Thymus (tissue), 11 donors: ENCODE measurements at regions not wholly inside any gene's neighbourhood (a gene's known extent, or its start where the extent isn't known, plus 50 kb on each side); places are given as distances from the start of the nearest gene placed in this dataset.
"Not testable (repeated sequence)": the region's sequence is repeated elsewhere in the genome, so short reads cannot be mapped to it uniquely, and the experiment has no call there.

Experiments used
- DNase-seq, 9 donors: peaks; one replicate each; pipeline ENCODE4 v3.0.0-alpha.2; 2013; ENCODE audit warnings: low spot score in 9 of 9, low read depth in 6 of 9, missing footprints in 1 of 9
- H3K27ac ChIP-seq, 2 donors: one replicate each; pipeline ENCODE4 v1.5.1; 2013; ENCODE audit warnings: control low read depth in 1 of 2, low read depth in 1 of 2, low read length in 1 of 2, mild to moderate bottlenecking in 1 of 2, moderate library complexity in 1 of 2
- H3K27me3 ChIP-seq, 2 donors: one replicate each; pipeline ENCODE4 v1.5.1; 2013; ENCODE audit warnings: low read length in 1 of 2; ENCODE audit not compliant: control insufficient read depth in 2 of 2, insufficient read depth in 1 of 2
- H3K36me3 ChIP-seq, 2 donors: one replicate each; pipeline ENCODE4 v1.5.1; 2013; ENCODE audit warnings: low read length in 1 of 2, mild to moderate bottlenecking in 1 of 2, moderate library complexity in 1 of 2; ENCODE audit not compliant: control insufficient read depth in 2 of 2, insufficient read depth in 2 of 2
- H3K4me1 ChIP-seq, 2 donors: one replicate each; pipeline ENCODE4 v1.5.1; 2013; ENCODE audit warnings: low read length in 2 of 2; ENCODE audit not compliant: control insufficient read depth in 2 of 2, insufficient read depth in 2 of 2
- H3K4me3 ChIP-seq, 2 donors: one replicate each; pipeline ENCODE4 v1.5.1; 2013; ENCODE audit warnings: low read length in 2 of 2, control low read depth in 1 of 2, mild to moderate bottlenecking in 1 of 2
- H3K9me3 ChIP-seq, 2 donors: one replicate each; pipeline ENCODE4 v1.5.1; 2013; ENCODE audit warnings: low read length in 1 of 2, mild to moderate bottlenecking in 1 of 2; ENCODE audit not compliant: control insufficient read depth in 2 of 2, insufficient read depth in 1 of 2
- WGBS: extraction: QIAGEN DNeasy Blood & Tissue Kit; methylation state at CpG from one replicate; pipeline ENCODE4 v1.1.7; 2013; 5-methylcytosine and 5-hydroxymethylcytosine counted together
- donor health status: healthy.

DNA sequence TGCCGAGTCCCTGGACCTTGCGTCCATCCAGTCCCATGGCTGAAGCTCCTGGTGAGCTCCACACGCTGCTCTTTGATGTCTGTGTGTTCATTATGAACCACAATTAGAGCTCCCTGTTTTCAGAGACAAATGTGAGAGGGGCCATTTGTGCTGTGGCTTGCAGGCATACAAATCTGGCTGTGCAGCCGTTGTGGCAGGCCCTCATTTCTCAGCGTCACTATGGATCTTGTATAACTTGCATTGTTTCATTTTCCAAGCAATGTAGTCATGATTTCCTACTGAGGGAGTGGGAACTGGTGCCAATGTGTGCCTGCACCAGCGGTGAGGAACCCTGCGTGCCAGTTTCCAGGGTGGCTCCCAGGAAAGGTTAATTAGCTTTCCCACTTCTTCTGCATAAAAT, 542.6 kb downstream of the TMEM114 start:
- H3K4me1 ChIP-seq = no peaks in the 10 kb centered on the region
- H3K27me3 ChIP-seq = no peaks in the 10 kb centered on the region
- H3K27ac ChIP-seq = no peak overlapping the region
- no peak for DNase-seq
- 93% methylated on average over 7 of the region's 7 CpGs for WGBS
- no peak overlapping the region for H3K4me3 ChIP-seq
- H3K9me3 ChIP-seq = no peaks in the 10 kb centered on the region
- H3K36me3 ChIP-seq = no peaks in the 10 kb centered on the region

DNA sequence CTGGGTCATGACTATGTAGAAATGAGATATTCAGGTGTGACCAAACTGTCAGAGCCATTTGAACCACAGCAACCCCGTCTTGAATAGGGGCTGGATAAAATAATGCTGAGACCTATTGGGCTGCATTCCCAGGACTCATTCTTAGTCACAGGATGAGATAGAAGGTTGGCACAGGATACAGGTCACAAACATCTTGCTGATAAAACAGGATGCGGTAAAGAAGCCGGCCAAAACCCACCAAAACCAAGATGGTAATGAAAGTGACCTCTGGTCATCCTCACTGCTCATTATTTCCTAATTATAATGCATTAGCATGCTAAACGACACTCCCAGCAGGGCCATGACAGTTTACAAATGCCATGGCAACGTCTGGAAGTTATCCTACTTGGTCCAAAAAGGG, 545.5 kb downstream of the TMEM114 start:
- H3K4me3 ChIP-seq = no peak overlapping the region
- no peak for DNase-seq
- H3K9me3 ChIP-seq = no peaks in the 10 kb centered on the region
- no peak overlapping the region for H3K27ac ChIP-seq
- WGBS = 78% methylated on average over 5 of the region's 5 CpGs
- H3K27me3 ChIP-seq = no peaks in the 10 kb centered on the region
- H3K36me3 ChIP-seq = no peaks in the 10 kb centered on the region
- no peaks in the 10 kb centered on the region for H3K4me1 ChIP-seq

DNA sequence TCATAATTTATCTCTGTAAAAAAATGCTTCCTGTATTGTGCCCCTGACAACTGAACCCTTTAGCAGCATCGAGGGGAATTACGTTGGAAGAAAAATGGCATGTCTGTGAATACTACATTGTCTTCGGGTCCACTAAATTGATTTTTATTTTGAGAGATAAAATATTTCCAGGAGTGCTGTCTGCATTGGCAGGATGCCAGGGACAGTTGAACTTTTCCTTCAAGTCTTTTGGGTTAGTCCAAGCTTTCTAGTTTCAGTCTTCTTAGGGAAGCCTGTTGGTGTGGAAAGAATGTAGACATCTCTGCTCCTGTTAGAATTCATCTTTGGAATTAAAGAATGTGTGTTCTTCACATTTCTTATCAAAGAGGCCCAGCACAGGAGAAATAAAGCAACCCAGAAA, 557.9 kb downstream of the TMEM114 start:
- Histone ChIP-seq H3K4me3 (no peak overlapping the region), H3K4me1 (no peaks in the 10 kb centered on the region), H3K36me3 (no peaks in the 10 kb centered on the region), H3K27ac (no peak overlapping the region), H3K9me3 (no peaks in the 10 kb centered on the region), H3K27me3 (no peaks in the 10 kb centered on the region)
- no peak for DNase-seq
- WGBS = 90% methylated on average over 3 of the region's 3 CpGs

DNA sequence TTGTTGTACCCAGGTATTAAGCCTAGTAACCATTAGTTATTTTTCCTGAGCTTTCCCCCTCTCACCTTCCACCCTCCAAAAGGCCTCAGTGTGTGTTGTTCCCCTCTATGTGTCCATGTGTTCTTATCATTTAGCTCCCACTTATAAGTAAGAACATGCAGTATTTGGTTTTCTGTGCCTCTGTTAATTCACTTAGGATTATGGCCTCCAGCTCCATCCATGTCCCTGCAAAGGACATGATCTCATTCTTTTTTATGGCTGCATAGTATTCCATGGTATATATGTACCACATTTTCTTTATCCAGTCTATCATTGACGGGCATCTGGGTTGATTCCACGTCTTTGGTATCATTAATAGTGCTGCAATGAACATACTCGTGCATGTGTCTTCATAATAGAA, 560.3 kb downstream of the TMEM114 start:
- H3K36me3 ChIP-seq, H3K9me3 ChIP-seq, H3K27ac ChIP-seq, H3K27me3 ChIP-seq, H3K4me3 ChIP-seq, H3K4me1 ChIP-seq, DNase-seq: not testable (repeated sequence)
- 92% methylated on average over 3 of the region's 3 CpGs for WGBS

DNA sequence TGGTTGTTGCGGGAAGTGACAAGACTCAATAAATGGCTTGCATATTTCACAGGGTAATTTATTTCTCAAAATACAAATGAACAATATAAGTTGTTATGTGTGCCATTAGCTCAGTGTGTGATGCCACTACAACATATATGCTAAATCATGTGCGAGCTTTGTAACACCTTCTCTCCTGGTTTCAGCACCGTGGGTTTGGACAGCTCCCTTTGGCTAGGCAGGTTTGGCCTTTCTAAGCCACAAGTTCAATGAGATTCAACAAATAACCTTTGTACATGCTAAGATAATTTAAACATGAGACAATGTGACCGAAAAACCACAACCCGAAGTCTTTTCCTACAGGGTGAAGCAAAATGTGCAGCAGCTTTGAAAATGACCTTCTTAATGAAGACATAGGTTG, 563.9 kb downstream of the TMEM114 start:
- Histone ChIP-seq H3K4me1 (no peaks in the 10 kb centered on the region), H3K9me3 (no peaks in the 10 kb centered on the region), H3K36me3 (no peaks in the 10 kb centered on the region), H3K27ac (no peak overlapping the region), H3K27me3 (no peaks in the 10 kb centered on the region), H3K4me3 (no peak overlapping the region)
- DNase-seq = peak in 1 of 9 donors; percentile 2
- 69% methylated on average over 5 of the region's 5 CpGs for WGBS

DNA sequence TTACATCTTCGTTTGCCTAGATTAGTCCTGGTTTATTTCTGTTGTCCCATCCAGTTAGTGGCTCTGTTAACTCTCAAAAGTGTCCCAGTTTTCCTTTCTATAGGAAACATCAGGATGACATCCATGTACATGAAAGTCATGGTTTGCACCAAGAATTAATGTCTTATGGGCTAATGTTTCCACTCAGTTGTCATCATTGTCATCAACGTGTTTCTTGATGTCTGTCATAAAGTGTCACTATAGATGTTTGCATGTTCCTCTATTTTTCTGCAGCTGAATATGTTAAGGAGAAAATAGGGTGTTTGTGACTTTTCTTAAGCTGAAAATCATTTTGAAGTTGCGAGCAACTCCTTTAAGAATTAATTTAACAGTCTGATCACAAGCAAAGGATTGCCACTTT, 567.0 kb downstream of the TMEM114 start:
- Histone ChIP-seq H3K9me3 (no peaks in the 10 kb centered on the region), H3K36me3 (no peaks in the 10 kb centered on the region), H3K27me3 (no peaks in the 10 kb centered on the region), H3K4me1 (no peaks in the 10 kb centered on the region), H3K4me3 (no peak overlapping the region), H3K27ac (no peak overlapping the region)
- no peak for DNase-seq
- WGBS = 85% methylated on average over 3 of the region's 3 CpGs

DNA sequence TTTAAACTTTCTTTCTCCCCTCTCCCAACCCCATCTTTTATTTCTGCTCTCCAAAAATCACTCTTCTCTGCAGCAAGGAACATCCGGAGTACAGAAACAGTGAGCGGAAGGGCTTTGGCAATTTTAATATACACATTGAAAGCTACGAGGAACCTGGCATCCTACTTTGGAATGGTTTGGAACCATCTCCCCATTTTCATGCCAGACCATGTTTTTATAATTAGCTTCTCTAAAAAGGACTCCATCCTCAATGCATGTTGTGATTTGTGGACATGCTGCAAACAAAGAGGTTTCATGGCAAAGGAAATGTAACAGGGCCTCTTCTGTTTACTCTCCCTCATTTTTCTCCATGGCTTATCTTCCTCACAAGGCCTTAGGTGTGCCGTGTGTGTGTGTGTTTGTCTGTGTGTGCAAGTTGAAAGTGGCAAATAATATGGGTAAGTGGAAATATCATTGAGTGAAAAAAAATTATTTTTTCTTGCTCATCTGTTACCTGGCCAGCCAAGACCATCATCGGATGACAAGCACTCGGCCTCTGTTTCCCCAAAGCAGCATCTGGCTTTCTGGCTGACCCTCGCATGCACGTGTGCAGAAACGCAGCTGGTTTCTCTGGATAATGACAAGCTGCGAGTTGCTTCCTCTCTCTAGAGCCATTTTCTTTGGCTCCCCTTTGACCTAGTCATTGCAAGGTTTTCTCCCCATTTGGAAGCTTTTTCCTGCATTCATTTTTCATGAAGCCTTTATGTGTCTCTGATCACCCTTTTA, 585.0 kb downstream of the TMEM114 start:
- Histone ChIP-seq H3K36me3 (no peaks in the 10 kb centered on the region), H3K4me1 (no peaks in the 10 kb centered on the region), H3K9me3 (no peaks in the 10 kb centered on the region), H3K27ac (no peak overlapping the region), H3K27me3 (no peaks in the 10 kb centered on the region), H3K4me3 (no peak overlapping the region)
- WGBS = 86% methylated on average over 10 of the region's 10 CpGs
- DNase-seq = no peak

DNA sequence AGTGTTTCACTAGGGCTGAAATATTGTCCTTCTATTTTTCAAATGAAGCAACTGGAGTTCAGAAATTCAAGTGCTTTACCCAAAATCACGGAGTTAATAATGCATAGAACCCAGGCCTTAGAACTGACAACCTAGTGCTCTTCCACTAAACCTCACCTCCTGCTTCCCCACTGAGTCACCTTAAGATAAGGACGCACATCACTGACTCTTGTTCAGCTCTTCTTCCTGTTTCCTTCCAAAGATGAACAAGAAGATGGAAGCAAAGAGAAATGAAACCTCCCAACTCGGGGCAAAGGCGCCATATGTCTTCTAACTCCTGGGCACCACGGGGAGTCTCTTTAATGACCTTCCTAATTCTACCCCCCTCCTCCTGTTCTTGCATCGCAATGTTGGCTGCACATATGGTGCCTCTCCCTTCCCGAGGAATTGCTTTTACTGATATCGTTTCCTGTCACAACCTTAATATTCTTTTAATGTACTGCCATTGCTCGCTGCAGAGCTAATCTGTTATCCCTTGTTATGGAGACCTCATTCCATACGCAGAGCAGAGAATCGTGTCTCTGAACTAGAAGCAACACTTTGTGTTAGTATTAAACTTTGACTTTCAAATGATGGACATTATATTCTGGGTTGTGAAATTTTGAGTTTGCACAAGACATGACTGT, 591.4 kb downstream of the TMEM114 start:
- 87% methylated on average over 11 of the region's 11 CpGs for WGBS
- no peak for DNase-seq
- Histone ChIP-seq H3K4me1 (no peaks in the 10 kb centered on the region), H3K36me3 (no peaks in the 10 kb centered on the region), H3K9me3 (no peaks in the 10 kb centered on the region), H3K4me3 (no peak overlapping the region), H3K27ac (no peak overlapping the region), H3K27me3 (no peaks in the 10 kb centered on the region)

DNA sequence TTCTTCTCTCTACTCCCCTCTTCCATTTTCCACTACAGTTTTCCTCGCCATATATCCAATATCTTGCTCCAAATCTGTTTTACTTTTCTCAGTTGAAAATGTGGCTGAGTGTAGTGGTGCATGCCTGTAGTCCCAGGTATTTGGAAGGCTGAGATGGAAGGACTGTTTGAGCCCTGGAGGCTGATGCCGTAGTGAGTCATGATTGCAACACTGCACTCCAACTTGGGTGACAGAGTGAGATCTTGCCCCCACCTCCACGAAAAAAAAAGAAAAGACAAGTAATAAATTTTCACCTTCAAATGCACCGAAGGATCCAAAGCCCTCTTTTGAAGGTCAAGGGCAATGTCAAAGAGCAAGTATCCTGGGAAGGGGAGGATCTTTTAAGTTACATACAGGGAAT, 592.3 kb downstream of the TMEM114 start:
- no peak overlapping the region for H3K4me3 ChIP-seq
- no peak for DNase-seq
- H3K27ac ChIP-seq = no peak overlapping the region
- no peaks in the 10 kb centered on the region for H3K36me3 ChIP-seq
- H3K27me3 ChIP-seq = no peaks in the 10 kb centered on the region
- 88% methylated on average over 4 of the region's 4 CpGs for WGBS
- H3K9me3 ChIP-seq = no peaks in the 10 kb centered on the region
- H3K4me1 ChIP-seq = no peaks in the 10 kb centered on the region
